Islet precursor cell (in vitro differentiated cells): ENCODE measurements at regions not wholly inside any gene's neighbourhood (a gene's known extent, or its start where the extent isn't known, plus 50 kb on each side); places are given as distances from the start of the nearest gene placed in this dataset.

Source experiments
- DNase-seq: peaks from one replicate; pipeline ENCODE4 v3.0.0-alpha.2; 2018

DNA sequence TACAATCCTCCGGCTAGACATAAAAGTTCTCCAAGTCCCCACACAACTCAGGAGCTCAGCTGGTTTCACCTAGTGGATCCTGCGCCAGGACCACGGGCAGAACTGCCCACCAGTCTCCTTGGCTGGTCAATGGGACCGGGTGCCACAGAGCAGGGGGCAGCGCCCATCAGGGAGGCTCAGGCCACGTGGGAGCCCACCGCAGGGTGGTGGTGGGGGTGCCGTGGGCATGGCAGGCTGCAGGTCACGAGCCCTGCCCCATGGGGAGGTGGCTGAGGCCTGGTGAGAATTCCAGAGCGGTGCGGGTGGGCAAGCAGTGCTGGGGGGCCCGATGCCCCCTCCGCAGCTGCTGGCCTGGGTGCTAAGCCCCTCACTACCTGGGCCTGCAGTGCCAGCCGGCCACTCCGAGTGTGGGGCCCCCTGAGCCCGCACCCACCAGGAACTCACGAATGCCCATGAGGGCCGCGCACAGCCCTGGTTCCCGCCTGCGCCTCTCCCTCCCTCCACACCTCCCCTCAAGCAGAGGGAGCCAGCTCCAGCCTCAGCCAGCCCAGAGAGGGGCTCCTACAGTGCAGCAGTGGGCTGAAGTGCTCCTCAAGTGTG, 1091.9 kb upstream of the TENM4 start:
- DNase-seq: no peak

DNA sequence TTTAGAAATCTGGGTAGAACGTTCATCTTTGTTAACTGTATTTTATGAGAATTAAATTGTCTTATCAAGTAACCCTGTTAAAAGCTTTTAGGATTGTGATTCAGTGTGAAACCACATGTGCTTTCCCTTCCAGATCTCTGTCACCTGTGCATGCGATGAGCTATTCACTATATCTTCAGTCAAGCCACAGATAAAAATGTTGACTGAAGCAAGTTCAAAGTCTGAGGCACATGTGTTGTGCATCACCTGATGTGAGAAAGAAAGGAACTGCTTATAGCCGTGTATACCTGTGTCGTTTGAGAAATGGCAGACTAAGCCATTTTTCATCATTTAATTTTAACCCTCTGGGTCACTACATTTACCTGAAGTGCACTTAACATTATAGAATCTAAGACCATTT, 1088.9 kb upstream of the TENM4 start:
- DNase-seq: no peak

DNA sequence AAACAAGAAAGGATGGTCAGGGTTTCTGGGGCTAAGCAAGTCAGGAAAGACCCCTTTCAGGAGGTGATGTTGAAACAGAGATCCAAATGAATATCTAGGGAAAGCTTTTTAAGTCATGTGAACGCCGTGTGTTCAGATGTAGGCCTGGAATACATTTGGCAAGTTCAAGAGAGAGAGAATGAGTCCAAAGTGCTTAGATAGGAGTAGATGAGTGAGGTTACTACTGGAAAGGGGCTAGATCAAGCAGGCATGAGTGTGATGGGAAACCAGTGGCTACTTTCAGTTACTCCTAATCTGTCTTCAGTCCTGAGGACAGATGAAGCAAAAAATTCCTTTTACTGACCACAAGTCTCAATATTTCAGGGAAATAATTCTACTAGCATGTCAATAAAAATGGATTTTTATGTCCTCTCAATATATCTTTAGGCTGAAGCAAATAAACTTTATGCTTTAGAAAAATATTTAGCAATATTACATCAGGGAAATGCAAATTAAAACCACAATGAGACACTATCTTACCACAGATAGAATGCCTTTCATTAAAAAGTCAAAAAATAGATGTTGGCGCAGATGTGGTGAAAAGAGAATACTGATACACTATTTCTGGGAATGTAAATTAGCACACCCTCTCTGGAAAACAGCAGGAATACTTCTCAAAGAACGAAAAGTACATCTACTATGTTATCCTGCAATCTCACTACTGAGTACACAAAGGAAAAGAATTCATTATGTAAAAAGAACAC, 1085.0 kb upstream of the TENM4 start:
- no peak for DNase-seq

DNA sequence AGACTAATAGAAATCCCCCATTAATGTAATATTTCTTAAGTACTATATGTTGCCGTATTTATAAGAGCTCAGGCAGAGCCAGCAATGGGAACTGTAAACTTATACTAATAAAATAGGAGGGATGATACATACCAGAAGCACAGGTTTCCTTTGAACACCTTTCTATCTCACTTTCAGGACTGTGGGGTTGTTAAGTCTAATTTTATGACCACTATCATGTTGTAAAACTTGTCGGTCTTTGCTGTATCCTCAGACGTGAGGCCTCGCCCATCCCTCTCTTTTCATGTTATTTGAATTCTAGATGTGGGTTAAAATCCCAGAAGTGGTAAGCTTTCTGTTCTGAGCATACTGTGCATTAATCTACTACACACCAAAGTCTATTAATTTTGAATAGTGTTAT, 1083.5 kb upstream of the TENM4 start:
- DNase-seq: no peak

DNA sequence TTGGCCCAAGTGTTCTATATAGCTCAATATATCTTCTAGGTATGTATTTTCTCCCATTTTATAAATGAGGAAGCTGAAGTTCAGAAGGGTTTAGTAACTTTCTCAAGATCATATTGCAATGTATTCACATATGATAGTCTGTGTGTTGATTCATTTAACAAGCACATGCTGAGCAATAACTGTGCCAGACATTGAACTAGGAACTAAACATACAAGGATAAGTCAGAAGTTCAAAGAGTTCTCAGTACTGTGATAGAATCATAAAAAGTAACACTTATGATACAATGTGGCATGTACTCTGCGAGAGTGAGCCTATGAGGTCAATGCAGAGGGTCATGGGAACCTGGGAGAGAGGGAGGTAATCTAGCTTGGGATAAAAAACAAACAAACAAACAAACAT, 1082.2 kb upstream of the TENM4 start:
- no peak for DNase-seq

DNA sequence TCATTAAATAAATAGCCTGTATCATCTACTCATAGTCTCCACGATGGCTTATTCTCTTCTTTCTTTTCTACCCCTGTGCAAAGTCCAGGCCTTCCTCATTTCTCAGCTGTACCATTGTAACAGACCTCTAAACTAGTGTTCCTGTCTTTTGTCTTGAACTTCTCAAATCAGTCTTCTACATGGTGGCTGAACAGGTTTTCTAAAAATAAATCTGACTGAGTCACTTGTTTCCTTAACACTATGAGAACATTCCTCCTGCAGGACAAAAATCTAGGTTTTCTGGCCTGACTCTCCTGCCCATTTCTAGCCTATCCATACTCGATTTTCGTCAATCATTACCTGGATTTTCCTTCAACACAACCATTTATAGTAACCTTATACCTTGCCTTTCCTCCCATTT, 1080.8 kb upstream of the TENM4 start:
- no peak for DNase-seq

DNA sequence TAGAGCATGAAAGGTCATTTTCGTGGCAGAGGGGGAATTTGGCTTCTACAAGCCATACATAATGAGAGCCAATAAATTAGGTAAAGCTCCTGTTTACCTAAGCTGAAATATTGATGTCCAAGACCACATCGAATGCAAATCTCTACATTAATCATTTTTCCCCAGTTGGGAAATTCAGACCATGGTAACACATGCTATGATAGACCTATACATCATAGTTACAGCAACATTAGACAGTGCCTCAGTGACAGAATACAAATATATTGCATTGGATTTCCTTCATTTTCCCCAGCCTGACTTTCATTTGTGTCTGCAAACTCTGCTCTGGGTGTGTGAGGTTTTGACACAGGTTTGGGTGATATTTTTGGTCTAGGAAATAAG, 1079.7 kb upstream of the TENM4 start:
- no peak for DNase-seq

DNA sequence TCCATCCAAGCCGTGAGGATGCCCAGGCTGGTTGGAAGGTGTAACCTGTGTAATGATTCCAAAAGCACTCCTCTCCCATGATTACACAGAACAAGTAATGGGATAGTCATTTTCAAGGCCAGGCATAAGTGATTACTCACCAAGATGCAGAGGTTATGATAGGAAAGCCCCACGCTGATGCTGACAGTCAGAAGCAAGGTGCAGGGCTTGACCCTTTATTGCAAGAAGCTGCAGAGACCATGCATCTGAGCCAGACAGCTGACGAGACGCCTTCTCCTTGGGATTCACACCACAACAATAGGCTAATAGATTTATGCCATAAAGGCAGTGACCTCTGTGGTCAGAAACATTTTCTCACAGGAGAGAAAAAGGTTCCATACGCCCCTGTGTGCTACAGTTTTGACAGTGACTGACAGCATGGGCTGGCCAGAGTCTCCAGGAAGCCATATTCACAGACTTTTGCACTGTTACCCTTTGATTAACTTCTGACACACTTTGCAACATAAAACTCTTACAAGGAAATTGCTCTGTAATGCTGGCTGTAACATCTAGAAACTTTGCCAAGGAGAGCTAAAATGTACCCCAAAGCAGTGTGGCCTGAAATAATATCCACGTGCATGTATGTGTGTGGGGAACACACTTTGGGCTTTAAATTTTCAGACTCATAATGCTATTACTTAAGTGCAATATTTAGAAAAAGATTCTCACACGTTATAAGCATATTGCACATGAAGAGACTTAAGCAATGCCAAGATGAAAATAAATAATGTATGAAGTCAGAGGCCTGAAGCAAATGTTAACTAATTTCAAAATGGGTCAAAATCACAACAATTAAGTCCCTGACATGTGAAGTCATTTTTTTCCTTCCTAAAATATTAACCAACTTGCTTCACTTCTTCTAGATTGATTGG, 1079.0 kb upstream of the TENM4 start:
- no peak for DNase-seq

DNA sequence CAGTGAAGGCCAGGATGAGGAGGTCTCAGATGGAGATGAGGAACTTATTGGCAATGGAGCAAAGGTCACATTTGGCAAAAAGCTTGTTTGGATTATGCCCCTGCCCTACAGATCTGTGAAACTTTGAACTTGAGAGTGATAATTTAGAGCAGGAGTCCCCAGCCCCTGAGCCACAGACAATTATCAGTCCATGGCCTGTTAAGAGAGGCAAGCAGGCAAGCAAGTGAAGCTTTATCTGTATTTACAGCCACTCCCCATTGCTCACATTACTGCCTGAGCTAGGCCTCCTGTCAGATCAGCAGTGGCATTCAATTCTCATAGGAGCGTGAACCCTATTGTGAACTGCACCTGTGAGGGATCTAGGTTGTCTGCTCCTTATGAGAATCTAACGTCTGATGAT, 1076.9 kb upstream of the TENM4 start:
- no peak for DNase-seq

DNA sequence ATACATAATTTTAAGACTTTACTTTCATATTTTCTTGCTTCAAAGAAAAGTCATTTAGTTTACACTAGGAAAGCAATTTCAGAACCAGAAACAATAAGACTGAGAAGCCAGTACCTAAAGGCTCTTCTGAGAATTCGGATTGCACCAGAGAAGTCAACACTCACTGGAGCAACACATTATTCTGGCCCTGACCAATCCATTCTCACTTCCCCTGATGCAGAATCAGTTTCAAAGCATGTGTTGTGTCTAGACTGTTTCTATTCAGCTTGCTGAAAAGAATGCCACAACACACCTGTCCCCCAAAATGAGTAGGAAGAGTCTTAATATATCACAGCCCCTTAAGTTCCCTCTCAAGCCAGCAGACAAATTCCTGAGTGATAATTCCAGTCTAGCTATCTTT, 1074.3 kb upstream of the TENM4 start:
- no peak for DNase-seq

DNA sequence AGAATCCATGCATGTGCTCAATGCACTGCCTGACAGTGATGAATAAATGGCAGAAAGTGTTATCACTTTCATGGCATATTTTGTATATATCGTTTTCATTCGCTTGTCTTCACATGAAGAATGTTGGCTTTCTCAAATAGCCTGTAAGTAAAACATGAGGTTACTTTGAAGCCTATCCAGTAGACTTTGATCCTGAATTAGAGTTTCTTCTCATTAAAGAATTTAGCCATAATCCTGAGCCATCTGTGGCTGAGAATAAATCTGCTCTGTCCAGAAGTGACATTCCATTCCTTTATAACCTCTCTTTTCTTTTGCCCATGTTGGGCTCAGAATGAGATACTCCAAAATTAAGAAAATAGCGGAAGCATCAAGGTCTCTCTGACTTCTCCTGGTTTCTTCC, 1071.7 kb upstream of the TENM4 start:
- no peak for DNase-seq

DNA sequence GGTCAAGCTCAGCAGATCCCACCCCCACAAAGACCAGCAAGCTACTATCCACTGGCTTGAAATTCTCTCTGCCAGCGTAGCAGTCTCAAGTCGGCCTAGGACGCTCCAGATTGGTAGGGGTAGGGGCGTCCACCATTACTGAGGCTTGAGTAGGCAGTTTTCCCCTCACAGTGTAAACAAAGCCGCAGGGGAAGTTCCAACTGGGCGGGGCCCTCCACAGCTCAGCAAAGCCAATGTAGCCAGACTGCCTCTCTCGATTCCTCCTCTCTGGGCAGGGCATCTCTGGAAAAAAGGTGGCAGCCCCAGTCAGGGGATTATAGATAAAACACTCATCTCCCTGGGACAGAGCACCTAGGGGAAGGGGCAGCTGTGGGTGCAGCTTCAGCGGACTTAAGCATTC, 1064.9 kb upstream of the TENM4 start:
- DNase-seq: no peak

DNA sequence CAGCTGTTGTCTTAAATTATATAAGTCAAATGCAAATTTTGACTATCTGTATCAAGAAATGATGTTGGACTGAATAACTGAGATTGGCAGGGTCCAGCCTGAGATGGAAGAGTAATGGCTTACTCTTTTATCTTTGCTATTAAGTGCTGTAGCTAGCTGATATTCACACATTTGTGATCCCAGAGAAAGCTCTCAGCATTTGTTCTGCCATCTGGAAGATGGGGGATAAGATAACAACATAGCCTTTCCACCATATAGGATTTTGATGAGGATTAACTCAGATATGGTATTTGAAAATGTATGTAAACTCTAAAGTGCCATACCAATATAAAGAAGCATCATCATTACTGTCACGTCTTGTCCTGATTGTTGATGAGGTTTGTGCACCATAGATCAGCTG, 1063.2 kb upstream of the TENM4 start:
- DNase-seq: no peak

DNA sequence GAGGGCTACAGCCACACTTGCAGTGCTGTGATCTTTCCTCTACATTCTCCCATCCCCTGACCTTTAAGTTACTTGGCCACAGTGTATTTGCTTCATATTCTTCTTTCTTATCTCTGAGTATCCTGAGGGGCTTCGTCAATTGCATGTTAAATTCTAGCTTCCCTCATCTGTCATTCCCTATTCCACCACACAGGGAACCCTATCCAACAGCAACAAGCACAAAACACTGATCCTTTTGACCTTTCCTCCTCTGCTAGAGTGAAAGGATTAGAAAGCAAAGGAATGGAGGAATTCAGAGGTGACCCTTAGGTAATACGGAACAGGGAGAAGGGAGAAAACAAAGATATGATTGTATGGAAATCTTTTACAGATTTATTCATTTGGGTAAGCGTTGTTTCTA, 1061.7 kb upstream of the TENM4 start:
- no peak for DNase-seq

DNA sequence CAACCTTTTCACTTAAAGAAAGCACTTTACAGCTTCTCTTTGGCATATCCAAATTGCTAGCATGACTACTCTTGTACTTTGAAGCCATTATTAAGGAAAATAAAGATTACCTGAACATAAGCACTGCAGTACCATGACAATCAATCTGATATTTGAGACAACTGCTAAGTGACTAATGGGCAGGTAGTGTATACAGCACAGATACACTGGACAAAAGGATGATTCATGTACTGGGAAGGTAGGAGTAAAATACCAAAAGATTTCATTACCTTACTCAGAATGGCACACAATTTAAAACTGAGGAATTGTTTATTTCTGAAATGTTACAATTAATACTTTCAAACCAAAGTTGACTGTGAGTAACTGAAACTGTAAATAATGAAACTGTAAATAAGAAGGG, 1054.3 kb upstream of the TENM4 start:
- no peak for DNase-seq

DNA sequence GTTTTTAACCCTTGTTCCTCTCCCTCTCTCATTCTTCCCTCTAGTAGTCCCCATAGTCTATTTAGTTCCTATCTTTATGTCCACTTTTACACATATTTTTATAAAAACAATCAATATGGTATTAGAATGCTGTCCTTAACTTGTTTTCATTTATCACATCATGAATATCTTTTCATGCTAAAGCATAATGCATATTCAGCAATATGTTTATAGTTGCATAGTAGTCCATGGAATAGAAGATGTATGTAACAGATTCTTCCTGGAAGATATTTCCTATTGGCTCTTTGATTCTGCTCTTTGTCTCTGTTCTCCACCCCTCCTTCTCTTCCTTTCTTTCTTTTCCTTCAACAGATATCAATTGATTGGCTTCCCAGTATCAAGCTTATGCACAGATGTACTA, 1047.1 kb upstream of the TENM4 start:
- DNase-seq: no peak

DNA sequence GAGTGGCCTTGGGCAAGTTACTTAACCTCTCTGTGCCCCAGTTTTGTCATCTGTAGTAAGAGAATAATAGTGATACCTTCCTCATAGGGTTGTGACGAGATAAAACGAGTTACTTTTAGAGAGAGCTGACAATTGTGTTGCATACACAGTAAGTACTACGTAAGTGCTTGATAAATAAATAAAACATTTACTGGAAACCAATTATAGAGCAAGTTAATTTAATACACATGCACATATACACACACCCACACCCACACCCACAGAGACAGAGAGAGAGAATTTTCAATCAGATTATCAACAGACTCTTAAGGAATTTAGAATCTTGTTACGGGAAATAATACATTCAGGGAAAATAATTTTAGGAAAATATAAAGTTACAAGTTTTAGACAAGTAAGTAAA, 1045.8 kb upstream of the TENM4 start:
- DNase-seq: no peak

DNA sequence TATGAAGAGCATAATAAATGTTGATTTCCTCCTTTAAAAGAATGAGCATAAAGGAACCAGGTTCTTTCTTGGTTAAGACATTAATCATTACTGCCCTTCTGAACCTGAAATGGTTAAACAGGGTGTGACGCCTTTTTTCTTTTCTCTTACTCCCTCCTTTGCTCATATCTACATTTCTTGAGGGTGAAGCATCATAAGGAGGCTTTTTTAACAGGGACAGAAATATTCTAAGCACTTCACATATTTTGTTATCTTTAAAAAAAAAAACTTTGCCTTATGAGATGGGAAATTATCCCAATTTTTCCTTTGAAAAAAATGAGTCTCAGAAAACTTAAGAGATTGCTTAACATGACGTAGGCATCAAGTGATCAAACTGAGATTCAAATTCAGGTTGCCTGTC, 1036.3 kb upstream of the TENM4 start:
- DNase-seq: no peak

DNA sequence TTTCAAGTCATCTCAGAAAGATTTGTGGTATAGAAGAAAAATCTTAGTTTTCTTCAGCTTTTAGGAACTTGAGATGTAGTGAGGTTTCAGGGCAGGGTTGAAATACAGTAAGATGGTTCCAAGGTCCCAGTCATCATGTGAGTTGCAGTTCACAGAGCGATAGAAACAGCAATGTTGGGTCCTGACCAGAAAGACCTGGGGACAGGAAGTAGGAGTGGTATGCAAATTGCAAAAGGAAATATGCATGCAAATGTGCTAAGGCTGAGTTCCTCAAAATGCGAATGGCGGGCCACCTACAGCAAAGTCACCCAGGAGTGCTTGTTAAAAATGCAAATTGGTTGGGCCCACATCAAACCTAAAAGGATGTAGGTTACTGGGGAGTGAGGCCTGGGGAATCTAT, 1032.7 kb upstream of the TENM4 start:
- DNase-seq: no peak

DNA sequence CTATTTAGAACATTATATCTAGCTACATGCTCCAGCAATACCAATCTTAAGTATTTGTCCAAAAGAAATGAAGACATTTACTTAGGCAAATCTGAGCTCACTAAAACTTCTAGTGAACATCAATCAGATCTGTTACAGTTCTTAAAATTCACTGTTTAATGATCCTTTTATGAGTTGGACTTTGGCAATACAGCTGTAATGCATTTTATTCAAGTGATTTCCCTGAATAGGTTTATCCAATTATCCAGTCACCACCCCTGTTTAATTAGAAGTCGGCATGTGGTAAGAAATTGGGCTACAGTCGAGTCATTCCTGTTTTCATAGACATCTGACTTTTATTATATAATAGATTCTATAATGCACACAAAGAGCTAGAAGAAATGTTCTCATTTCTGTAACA, 1029.0 kb upstream of the TENM4 start:
- DNase-seq: no peak

DNA sequence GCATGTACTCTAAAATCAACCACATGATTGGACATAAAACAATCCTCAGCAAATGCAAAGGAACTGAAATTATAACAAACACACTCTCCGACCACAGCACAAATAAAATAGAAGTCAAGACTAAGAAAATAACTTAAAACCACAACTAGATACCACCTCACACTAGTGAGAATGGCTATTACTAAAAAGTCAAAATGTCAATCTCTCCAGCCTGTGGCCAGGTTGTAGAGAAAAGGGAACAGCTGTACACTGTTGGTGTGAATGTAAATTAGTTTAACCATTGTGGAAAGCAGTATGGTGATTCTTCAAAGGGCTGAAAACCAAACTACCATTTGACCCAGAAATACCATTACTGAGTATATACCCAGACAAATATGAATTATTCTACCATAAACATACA, 1025.7 kb upstream of the TENM4 start:
- no peak for DNase-seq

DNA sequence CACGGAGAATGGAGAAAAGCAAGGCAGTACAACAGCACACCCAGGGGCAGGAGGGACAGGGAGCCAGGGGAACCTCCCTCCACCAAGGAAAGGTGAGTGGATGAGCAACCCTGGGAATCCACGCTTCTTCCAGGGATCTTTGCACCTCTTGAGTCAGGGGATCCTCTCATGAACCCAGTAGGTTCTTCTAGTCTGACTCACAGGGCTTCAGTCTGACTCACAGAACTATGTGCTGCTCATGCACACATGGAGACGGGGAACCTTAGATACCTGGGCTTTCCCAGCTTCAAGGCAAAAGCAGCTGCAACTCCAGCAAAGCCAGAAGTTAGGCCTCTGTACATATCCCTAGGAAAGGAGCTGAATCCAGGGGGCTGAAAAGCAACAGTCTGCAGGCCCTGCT, 1021.4 kb upstream of the TENM4 start:
- DNase-seq: peak; percentile 52

DNA sequence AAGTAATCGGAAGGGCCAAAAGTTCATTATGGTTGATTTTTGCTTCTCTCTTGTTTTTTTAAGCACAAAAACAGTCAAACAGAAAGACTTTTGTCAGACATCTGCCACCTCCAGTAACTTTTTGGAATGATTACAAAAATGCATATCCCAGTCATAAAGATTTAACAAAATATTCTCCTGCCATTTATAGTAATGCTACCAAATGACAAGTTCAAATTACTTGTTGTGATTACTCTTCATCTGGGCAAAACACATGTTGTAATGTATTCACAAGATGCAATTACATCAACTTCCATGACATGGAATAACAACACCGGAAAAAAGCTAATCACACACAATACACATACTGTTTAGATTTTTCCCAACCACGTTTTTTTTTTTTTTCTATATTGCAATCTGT, 1017.5 kb upstream of the TENM4 start:
- DNase-seq: no peak

DNA sequence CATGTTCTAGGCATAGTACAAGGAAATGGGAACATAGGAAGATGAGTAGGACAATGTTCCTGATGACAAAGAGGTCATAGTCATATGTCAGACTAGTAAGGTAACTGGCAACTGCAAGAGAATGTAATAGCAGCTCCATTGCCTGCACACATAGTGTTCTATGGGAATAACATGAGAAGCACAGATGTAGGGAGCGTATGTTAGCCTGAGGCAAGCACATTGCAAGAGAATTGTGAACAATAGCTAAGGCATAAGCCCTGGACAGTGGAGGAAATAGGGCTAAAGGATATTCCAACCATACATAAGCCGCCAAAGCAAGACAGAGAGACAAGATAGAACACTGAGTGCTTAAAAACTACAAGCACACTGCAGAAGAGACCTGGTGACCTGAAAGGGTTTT, 1017.0 kb upstream of the TENM4 start:
- no peak for DNase-seq
